ENCODE measurements at regions not wholly inside any gene's neighbourhood (a gene's known extent, or its start where the extent isn't known, plus 50 kb on each side); places are given as distances from the start of the nearest gene placed in this dataset.

DNA sequence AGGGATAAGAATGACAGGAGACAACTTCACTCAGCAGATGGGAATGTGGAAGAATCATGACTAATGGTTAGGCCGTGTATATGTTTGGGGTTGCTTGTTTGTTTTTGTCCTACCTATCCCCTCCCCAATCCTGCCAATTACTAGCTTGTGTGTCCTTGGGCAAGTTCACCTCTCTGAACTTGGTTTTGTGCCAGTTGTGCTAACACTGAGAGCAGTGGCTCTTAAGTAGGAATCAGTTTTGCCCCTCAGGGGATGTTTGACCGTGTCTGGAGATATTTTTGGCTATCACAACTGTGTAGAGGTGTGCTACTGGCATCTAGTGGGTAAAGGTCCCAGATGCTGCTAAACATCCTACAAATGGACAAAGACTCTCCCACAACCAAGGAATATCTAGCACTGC lies 287.0 kb downstream of the DMRT2 start:
- Histone ChIP-seq H3K4me1 (ENCODE audit: insufficient read depth) (no peaks in the 10 kb centered on the region), H3F3A (replicated peaks; ENCODE audit: low read depth) (no peaks in the 10 kb centered on the region), H3K27ac (ENCODE audit: low read depth) (no peak overlapping the region), H3K9me2 (ENCODE audit: insufficient read depth) (no peaks in the 10 kb centered on the region), H3K4me2 (no peak overlapping the region), H4K20me1 (replicated peaks; ENCODE audit: insufficient read depth) (no peaks in the 10 kb centered on the region), H3K36me3 (ENCODE audit: insufficient read depth) (no peaks in the 10 kb centered on the region), H3K27me3 (ENCODE audit: insufficient read depth) (no peaks in the 10 kb centered on the region), H3K79me2 (replicated peaks; ENCODE audit: insufficient read depth) (no peaks in the 10 kb centered on the region), H3K4me3 (no peak overlapping the region), H2AFZ (no peak overlapping the region)
- H3K27me3 Mint-ChIP-seq (ENCODE audit: insufficient read depth, low read depth, poor library complexity), result no peaks in the 10 kb centered on the region
- DNase-seq (ENCODE audit: low spot score) (no peak), ATAC-seq (no peak)
- TF ChIP-seq, protein P1, sequence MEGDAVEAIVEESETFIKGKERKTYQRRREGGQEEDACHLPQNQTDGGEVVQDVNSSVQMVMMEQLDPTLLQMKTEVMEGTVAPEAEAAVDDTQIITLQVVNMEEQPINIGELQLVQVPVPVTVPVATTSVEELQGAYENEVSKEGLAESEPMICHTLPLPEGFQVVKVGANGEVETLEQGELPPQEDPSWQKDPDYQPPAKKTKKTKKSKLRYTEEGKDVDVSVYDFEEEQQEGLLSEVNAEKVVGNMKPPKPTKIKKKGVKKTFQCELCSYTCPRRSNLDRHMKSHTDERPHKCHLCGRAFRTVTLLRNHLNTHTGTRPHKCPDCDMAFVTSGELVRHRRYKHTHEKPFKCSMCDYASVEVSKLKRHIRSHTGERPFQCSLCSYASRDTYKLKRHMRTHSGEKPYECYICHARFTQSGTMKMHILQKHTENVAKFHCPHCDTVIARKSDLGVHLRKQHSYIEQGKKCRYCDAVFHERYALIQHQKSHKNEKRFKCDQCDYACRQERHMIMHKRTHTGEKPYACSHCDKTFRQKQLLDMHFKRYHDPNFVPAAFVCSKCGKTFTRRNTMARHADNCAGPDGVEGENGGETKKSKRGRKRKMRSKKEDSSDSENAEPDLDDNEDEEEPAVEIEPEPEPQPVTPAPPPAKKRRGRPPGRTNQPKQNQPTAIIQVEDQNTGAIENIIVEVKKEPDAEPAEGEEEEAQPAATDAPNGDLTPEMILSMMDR (conservative IDR thresholded peaks at IDR 0.05; ENCODE audit: low read depth in 2 of 2), result peak; percentile 29 to 46; a peak in 3 of 4 replicates
- TF ChIP-seq, protein P2, sequence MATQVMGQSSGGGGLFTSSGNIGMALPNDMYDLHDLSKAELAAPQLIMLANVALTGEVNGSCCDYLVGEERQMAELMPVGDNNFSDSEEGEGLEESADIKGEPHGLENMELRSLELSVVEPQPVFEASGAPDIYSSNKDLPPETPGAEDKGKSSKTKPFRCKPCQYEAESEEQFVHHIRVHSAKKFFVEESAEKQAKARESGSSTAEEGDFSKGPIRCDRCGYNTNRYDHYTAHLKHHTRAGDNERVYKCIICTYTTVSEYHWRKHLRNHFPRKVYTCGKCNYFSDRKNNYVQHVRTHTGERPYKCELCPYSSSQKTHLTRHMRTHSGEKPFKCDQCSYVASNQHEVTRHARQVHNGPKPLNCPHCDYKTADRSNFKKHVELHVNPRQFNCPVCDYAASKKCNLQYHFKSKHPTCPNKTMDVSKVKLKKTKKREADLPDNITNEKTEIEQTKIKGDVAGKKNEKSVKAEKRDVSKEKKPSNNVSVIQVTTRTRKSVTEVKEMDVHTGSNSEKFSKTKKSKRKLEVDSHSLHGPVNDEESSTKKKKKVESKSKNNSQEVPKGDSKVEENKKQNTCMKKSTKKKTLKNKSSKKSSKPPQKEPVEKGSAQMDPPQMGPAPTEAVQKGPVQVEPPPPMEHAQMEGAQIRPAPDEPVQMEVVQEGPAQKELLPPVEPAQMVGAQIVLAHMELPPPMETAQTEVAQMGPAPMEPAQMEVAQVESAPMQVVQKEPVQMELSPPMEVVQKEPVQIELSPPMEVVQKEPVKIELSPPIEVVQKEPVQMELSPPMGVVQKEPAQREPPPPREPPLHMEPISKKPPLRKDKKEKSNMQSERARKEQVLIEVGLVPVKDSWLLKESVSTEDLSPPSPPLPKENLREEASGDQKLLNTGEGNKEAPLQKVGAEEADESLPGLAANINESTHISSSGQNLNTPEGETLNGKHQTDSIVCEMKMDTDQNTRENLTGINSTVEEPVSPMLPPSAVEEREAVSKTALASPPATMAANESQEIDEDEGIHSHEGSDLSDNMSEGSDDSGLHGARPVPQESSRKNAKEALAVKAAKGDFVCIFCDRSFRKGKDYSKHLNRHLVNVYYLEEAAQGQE (IDR thresholded peaks at IDR 0.05; ENCODE audit: unreplicated experiment), result no peak
- H3K9me3 Mint-ChIP-seq, result no peaks in the 10 kb centered on the region
- H3K27ac Mint-ChIP-seq, result no peak overlapping the region
- no peaks in the 10 kb centered on the region for H3K36me3 Mint-ChIP-seq (ENCODE audit: low read depth)
- H3K4me3 Mint-ChIP-seq, result no peak overlapping the region
- no peaks in the 10 kb centered on the region for H3K4me1 Mint-ChIP-seq

DNA sequence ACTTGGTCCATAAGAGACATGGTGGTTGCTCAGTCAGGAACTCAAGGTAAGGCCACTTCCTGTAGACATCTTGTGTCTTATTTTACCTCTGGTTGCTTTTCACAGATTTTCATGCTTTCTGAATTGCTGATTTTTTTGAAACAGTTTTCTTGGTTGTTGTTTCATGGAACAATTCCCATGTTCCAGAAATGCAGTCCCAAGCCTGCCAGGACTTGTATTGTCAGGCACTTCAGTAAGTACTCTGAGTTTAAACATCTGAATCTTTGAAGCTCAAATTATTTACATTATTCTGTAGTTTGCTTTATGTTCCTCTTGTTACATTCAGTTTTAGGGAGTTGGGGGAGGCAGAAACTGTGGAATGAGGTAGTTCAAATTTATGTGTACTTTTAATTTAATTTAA lies 290.2 kb downstream of the DMRT2 start:
- H3K27me3 Mint-ChIP-seq (ENCODE audit: insufficient read depth, low read depth, poor library complexity), result no peaks in the 10 kb centered on the region
- Histone ChIP-seq H3K36me3 (ENCODE audit: insufficient read depth) (no peaks in the 10 kb centered on the region), H3K4me3 (no peak overlapping the region), H3K9me2 (ENCODE audit: insufficient read depth) (no peaks in the 10 kb centered on the region), H3K4me2 (no peak overlapping the region), H4K20me1 (replicated peaks; ENCODE audit: insufficient read depth) (no peaks in the 10 kb centered on the region), H3K27ac (ENCODE audit: low read depth) (no peak overlapping the region), H3K79me2 (replicated peaks; ENCODE audit: insufficient read depth) (no peaks in the 10 kb centered on the region), H3K27me3 (ENCODE audit: insufficient read depth) (no peaks in the 10 kb centered on the region), H3F3A (replicated peaks; ENCODE audit: low read depth) (no peaks in the 10 kb centered on the region), H2AFZ (no peak overlapping the region), H3K4me1 (ENCODE audit: insufficient read depth) (no peaks in the 10 kb centered on the region)
- H3K27ac Mint-ChIP-seq, result no peak overlapping the region
- DNase-seq (ENCODE audit: low spot score), result no peak
- ATAC-seq, result no peak
- H3K4me3 Mint-ChIP-seq, result no peak overlapping the region
- H3K36me3 Mint-ChIP-seq (ENCODE audit: low read depth), result no peaks in the 10 kb centered on the region
- H3K9me3 Mint-ChIP-seq, result no peaks in the 10 kb centered on the region
- no peaks in the 10 kb centered on the region for H3K4me1 Mint-ChIP-seq
- TF ChIP-seq, protein P3, sequence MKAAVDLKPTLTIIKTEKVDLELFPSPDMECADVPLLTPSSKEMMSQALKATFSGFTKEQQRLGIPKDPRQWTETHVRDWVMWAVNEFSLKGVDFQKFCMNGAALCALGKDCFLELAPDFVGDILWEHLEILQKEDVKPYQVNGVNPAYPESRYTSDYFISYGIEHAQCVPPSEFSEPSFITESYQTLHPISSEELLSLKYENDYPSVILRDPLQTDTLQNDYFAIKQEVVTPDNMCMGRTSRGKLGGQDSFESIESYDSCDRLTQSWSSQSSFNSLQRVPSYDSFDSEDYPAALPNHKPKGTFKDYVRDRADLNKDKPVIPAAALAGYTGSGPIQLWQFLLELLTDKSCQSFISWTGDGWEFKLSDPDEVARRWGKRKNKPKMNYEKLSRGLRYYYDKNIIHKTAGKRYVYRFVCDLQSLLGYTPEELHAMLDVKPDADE (IDR thresholded peaks at IDR 0.05), result no peak
- TF ChIP-seq, protein P4, sequence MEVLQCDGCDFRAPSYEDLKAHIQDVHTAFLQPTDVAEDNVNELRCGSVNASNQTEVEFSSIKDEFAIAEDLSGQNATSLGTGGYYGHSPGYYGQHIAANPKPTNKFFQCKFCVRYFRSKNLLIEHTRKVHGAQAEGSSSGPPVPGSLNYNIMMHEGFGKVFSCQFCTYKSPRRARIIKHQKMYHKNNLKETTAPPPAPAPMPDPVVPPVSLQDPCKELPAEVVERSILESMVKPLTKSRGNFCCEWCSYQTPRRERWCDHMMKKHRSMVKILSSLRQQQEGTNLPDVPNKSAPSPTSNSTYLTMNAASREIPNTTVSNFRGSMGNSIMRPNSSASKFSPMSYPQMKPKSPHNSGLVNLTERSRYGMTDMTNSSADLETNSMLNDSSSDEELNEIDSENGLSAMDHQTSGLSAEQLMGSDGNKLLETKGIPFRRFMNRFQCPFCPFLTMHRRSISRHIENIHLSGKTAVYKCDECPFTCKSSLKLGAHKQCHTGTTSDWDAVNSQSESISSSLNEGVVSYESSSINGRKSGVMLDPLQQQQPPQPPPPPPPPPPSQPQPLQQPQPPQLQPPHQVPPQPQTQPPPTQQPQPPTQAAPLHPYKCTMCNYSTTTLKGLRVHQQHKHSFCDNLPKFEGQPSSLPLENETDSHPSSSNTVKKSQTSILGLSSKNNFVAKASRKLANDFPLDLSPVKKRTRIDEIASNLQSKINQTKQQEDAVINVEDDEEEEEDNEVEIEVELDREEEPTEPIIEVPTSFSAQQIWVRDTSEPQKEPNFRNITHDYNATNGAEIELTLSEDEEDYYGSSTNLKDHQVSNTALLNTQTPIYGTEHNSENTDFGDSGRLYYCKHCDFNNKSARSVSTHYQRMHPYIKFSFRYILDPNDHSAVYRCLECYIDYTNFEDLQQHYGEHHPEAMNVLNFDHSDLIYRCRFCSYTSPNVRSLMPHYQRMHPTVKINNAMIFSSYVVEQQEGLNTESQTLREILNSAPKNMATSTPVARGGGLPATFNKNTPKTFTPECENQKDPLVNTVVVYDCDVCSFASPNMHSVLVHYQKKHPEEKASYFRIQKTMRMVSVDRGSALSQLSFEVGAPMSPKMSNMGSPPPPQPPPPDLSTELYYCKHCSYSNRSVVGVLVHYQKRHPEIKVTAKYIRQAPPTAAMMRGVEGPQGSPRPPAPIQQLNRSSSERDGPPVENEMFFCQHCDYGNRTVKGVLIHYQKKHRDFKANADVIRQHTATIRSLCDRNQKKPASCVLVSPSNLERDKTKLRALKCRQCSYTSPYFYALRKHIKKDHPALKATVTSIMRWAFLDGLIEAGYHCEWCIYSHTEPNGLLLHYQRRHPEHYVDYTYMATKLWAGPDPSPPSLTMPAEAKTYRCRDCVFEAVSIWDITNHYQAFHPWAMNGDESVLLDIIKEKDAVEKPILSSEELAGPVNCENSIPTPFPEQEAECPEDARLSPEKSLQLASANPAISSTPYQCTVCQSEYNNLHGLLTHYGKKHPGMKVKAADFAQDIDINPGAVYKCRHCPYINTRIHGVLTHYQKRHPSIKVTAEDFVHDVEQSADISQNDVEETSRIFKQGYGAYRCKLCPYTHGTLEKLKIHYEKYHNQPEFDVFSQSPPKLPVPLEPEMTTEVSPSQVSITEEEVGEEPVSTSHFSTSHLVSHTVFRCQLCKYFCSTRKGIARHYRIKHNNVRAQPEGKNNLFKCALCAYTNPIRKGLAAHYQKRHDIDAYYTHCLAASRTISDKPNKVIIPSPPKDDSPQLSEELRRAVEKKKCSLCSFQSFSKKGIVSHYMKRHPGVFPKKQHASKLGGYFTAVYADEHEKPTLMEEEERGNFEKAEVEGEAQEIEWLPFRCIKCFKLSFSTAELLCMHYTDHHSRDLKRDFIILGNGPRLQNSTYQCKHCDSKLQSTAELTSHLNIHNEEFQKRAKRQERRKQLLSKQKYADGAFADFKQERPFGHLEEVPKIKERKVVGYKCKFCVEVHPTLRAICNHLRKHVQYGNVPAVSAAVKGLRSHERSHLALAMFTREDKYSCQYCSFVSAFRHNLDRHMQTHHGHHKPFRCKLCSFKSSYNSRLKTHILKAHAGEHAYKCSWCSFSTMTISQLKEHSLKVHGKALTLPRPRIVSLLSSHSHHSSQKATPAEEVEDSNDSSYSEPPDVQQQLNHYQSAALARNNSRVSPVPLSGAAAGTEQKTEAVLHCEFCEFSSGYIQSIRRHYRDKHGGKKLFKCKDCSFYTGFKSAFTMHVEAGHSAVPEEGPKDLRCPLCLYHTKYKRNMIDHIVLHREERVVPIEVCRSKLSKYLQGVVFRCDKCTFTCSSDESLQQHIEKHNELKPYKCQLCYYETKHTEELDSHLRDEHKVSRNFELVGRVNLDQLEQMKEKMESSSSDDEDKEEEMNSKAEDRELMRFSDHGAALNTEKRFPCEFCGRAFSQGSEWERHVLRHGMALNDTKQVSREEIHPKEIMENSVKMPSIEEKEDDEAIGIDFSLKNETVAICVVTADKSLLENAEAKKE (CRISPR knock-in tag; IDR thresholded peaks at IDR 0.05), result no peak
- TF ChIP-seq EZH2phosphoT487 (IDR thresholded peaks at IDR 0.05; ENCODE audit: unreplicated experiment), result no peak
- no peak for TF ChIP-seq EZH2 (IDR thresholded peaks at IDR 0.05; ENCODE audit: low read depth, unreplicated experiment)

All from GM23338 (cell line).